ENCODE measurements at regions not wholly inside any gene's neighbourhood (a gene's known extent, or its start where the extent isn't known, plus 50 kb on each side); places are given as distances from the start of the nearest gene placed in this dataset.
A peak's percentile ranks its signal among the peaks of the same experiment; 100 is the strongest.

GRCh38 chr9:1775230-1775629 is 239.9 kb upstream of the SMARCA2 start:
- DNase-seq = no peak

GRCh38 chr9:1776668-1777067 is 238.5 kb upstream of the SMARCA2 start:
- no peak for DNase-seq

GRCh38 chr9:1791191-1791590 is 224.0 kb upstream of the SMARCA2 start:
- no peak for DNase-seq

GRCh38 chr9:1794547-1795270 is 220.4 kb upstream of the SMARCA2 start:
- DNase-seq = no peak

GRCh38 chr9:1804128-1804865 is 210.8 kb upstream of the SMARCA2 start:
- peak in 1 of 5 experiments; percentile 37 for DNase-seq

GRCh38 chr9:1829719-1830118 is 185.4 kb upstream of the SMARCA2 start:
- DNase-seq = no peak

- DNase-seq = no peak
These were observed 182.2 kb upstream of the SMARCA2 start for GRCh38 chr9:1832960-1833359.

GRCh38 chr9:1837453-1838084 is 177.6 kb upstream of the SMARCA2 start:
- peak in 1 of 5 experiments; percentile 4 for DNase-seq

GRCh38 chr9:1839909-1840308 is 175.2 kb upstream of the SMARCA2 start:
- DNase-seq = no peak

GRCh38 chr9:1845425-1845824 is 169.7 kb upstream of the SMARCA2 start:
- no peak for DNase-seq

- DNase-seq = no peak
These were observed 159.4 kb upstream of the SMARCA2 start for GRCh38 chr9:1855726-1856125.

GRCh38 chr9:1857808-1858207 is 157.3 kb upstream of the SMARCA2 start:
- no peak for DNase-seq

GRCh38 chr9:1869843-1870242 is 145.3 kb upstream of the SMARCA2 start:
- DNase-seq = peak in 1 of 5 experiments; percentile 45

- no peak for DNase-seq
These were observed 144.2 kb upstream of the SMARCA2 start for GRCh38 chr9:1870915-1871314.

- DNase-seq = peak in 1 of 5 experiments; percentile 45
These were observed 143.3 kb upstream of the SMARCA2 start for GRCh38 chr9:1871626-1872419.

- DNase-seq = no peak
These were observed 139.8 kb upstream of the SMARCA2 start for GRCh38 chr9:1875251-1875851.

GRCh38 chr9:1875921-1876448 is 139.2 kb upstream of the SMARCA2 start:
- peak in 2 of 5 experiments; percentile 61 to 71 for DNase-seq

GRCh38 chr9:1876891-1877496 is 138.2 kb upstream of the SMARCA2 start:
- no peak for DNase-seq

GRCh38 chr9:1877951-1878350 is 137.2 kb upstream of the SMARCA2 start:
- DNase-seq = no peak

GRCh38 chr9:1878811-1879210 is 136.3 kb upstream of the SMARCA2 start:
- no peak for DNase-seq

GRCh38 chr9:1879501-1879900 is 135.6 kb upstream of the SMARCA2 start:
- peak in 1 of 5 experiments; percentile 87 for DNase-seq

All from T-helper 2 cell (primary cell).